ENCODE measurements at regions not wholly inside any gene's neighbourhood (a gene's known extent, or its start where the extent isn't known, plus 50 kb on each side); places are given as distances from the start of the nearest gene placed in this dataset.

GRCh38 chr4:24405926-24406325 is 178.4 kb downstream of the DHX15 start:
- TF ChIP-seq EZH2phosphoT487 (IDR thresholded peaks at IDR 0.05; ENCODE audit: borderline replicate concordance) (no peak), CTCF (conservative IDR thresholded peaks at IDR 0.05; ENCODE audit: low read length) (no peak)
